T-cell (primary cell): ENCODE measurements at regions not wholly inside any gene's neighbourhood (a gene's known extent, or its start where the extent isn't known, plus 50 kb on each side); places are given as distances from the start of the nearest gene placed in this dataset.

Experiments used
- ATAC-seq, 4 experiments: fragments of 200-7000 bp in 3 of 4; fragments of 150-1000 bp in 1 of 4; cut with Tn5 transposase; replicated peaks in 1 of 4; 1 replicate in 3 of 4; 2 replicates in 1 of 4; pipeline ENCODE4 v1.10.0; 2021; ENCODE audit warnings: moderate library complexity in 3 of 4, mild to moderate bottlenecking in 2 of 4, moderate number of reproducible peaks in 1 of 4
- CTCF ChIA-PET, 2 donors: fragments of 300-600 bp; sonication (Branson Sonifier 250); formaldehyde crosslinking; loops; one replicate each; lab custom pipeline; 2022; ENCODE audit warnings: antibody characterized with exemption in 2 of 2; lab: Charles Lee
- POLR2A ChIA-PET, 2 donors: fragments of 300-600 bp; sonication (Branson Sonifier 250); formaldehyde crosslinking; loops; one replicate each; lab custom pipeline; 2022; ENCODE audit warnings: antibody characterized with exemption in 2 of 2; lab: Charles Lee
- DNase-seq, 35 experiments: peaks; one replicate each; pipeline versions ENCODE4 v3.0.0 to v3.0.0-alpha.2; 2013 to 2023
- H3K27ac ChIP-seq: one replicate; pipeline ENCODE4 v1.5.1; 2013; ENCODE audit warnings: low read length
- H3K27me3 ChIP-seq, 2 experiments: replicated peaks in 1 of 2; 1 replicate in 1 of 2; 2 replicates in 1 of 2; pipeline versions ENCODE4 v1.6.1 to v1.7.0; 2013; ENCODE audit warnings: low read length in 1 of 2, mixed read lengths in 1 of 2; ENCODE audit not compliant: control insufficient read depth in 2 of 2, insufficient read depth in 2 of 2; ENCODE audit errors: extremely low read depth in 1 of 2
- H3K36me3 ChIP-seq, 2 donors: 1 replicate in 1 of 2; 2 replicates in 1 of 2; pipeline versions ENCODE4 v1.6.1 to v1.7.0; 2013; ENCODE audit warnings: low read length in 1 of 2; ENCODE audit not compliant: control insufficient read depth in 2 of 2, insufficient read depth in 1 of 2; ENCODE audit errors: extremely low read depth in 1 of 2
- H3K4me1 ChIP-seq, 2 experiments: 1 replicate in 1 of 2; 2 replicates in 1 of 2; pipeline versions ENCODE4 v1.6.1 to v1.7.0; 2013; ENCODE audit warnings: low read length in 2 of 2, mixed read lengths in 1 of 2; ENCODE audit not compliant: insufficient read depth in 2 of 2, control insufficient read depth in 1 of 2; ENCODE audit errors: extremely low read depth in 1 of 2
- H3K4me3 ChIP-seq, 2 donors: 1 replicate in 1 of 2; 2 replicates in 1 of 2; pipeline versions ENCODE4 v1.5.1 to v1.7.0; 2013; ENCODE audit warnings: mild to moderate bottlenecking in 2 of 2, low read length in 1 of 2, moderate library complexity in 1 of 2; ENCODE audit not compliant: control insufficient read depth in 1 of 2; ENCODE audit errors: extremely low read depth in 1 of 2
- H3K9me3 ChIP-seq: 2 replicates; pipeline ENCODE4 v1.7.0; 2013
- H3K27ac Mint-ChIP-seq, 2 donors: one replicate each; pipeline ENCODE4 v1.8.0; 2020 to 2021; ENCODE audit warnings: mild to moderate bottlenecking in 2 of 2, mixed read lengths in 2 of 2
- H3K27me3 Mint-ChIP-seq, 2 donors: one replicate each; pipeline ENCODE4 v1.8.0; 2021 to 2022; ENCODE audit warnings: mixed read lengths in 2 of 2
- H3K36me3 Mint-ChIP-seq: one replicate; pipeline ENCODE4 v1.8.0; 2021; ENCODE audit warnings: mixed read lengths
- H3K4me1 Mint-ChIP-seq, 3 donors: one replicate each; pipeline ENCODE4 v1.8.0; 2020 to 2022; ENCODE audit warnings: mixed read lengths in 3 of 3, mild to moderate bottlenecking in 1 of 3
- H3K4me3 Mint-ChIP-seq, 3 donors: one replicate each; pipeline ENCODE4 v1.8.0; 2020 to 2022; ENCODE audit warnings: mild to moderate bottlenecking in 3 of 3, mixed read lengths in 3 of 3, moderate library complexity in 3 of 3
- H3K9me3 Mint-ChIP-seq, 3 donors: one replicate each; pipeline ENCODE4 v1.8.0; 2020 to 2022; ENCODE audit warnings: mixed read lengths in 3 of 3
- WGBS: methylation state at CpG from one replicate; pipeline ENCODE4 v1.1.5; 2013; ENCODE audit warnings: missing lambda C conversion rate; ENCODE audit not compliant: insufficient coverage; 5-methylcytosine and 5-hydroxymethylcytosine counted together

DNA sequence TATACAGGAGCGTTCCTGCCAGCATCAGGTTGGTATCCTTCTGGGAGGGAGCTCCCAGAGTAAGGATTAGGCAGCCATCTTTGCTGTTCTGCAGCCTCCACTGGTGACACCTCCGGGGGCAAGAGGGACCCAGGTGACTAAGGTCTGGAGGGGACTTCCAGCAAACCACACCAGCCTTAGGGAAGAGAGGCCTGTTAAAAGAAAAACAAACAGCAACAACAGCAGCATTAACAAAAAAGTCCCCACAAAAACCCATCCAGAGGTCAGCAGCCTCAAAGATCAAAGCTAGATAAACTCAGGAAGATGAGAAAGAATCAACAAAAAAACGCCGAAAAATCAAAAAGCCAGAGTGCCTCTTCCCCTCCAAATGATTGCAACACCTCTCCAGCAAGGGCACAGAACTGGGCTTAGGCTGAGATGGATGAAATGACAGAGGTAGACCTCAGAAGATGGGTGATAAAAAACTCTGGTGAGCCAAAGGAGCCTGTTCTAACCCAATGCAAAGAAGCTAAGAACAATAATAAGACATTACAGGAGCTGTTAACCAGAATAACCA, 388.2 kb downstream of the SPATA31D1 start:
- POLR2A ChIA-PET: no interaction called here
- CTCF ChIA-PET: no interaction called here
- H3K27ac ChIP-seq: no peak overlapping the region
- H3K4me3 Mint-ChIP-seq: no peak overlapping the region
- no peak for ATAC-seq
- no peak for DNase-seq
- H3K4me1 ChIP-seq: no peaks in the 10 kb centered on the region
- no peaks in the 10 kb centered on the region for H3K27me3 ChIP-seq
- no peak overlapping the region for H3K27ac Mint-ChIP-seq
- no peaks in the 10 kb centered on the region for H3K9me3 ChIP-seq
- H3K4me1 Mint-ChIP-seq: no peaks in the 10 kb centered on the region
- H3K36me3 Mint-ChIP-seq: no peaks in the 10 kb centered on the region
- H3K4me3 ChIP-seq: no peak overlapping the region
- H3K27me3 Mint-ChIP-seq: no peaks in the 10 kb centered on the region
- no peaks in the 10 kb centered on the region for H3K36me3 ChIP-seq
- H3K9me3 Mint-ChIP-seq: peaks cover 9 to 16% (median 10%) of the 10 kb centered on the region in 3 donors
- no CpG with 5 or more reads among the region's 4 CpGs for WGBS

DNA sequence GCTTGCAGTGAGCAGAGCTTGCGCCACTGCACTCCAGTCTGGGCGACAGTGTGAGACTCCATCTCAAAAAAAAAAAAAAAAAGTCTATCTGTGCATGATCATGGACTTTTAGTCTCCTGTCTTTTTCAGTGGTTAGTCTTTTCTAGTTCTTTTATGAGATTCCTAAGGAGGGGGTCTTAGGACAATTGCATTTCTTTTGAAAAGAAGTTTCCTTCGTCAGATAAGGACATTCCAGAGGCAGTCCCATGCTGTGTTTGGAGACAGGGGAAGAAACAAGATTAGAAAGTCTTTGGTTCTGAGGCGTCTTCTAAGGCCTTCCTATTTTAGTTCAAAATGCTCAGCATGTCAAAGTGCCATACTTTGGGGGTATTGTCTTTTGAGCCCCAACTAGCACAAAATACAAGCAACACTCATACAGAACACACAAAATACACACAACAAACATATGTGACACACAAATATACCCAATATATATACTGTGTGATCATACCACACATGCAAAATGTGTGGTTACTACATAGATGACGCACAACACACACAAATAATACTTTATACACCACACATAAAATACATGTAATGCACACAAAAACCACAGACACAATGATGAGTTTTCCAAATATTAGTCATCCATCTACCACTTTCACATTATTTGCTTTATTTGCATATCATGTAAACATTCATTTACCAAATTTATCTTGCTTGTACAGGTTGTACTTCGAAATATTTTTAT, 394.5 kb downstream of the SPATA31D1 start:
- DNase-seq (no peak), ATAC-seq (no peak)
- H3K4me1 ChIP-seq: no peaks in the 10 kb centered on the region
- Mint-ChIP-seq H3K4me3 (no peak overlapping the region), H3K27ac (no peak overlapping the region), H3K9me3 (peaks cover 13 to 17% (median 16%) of the 10 kb centered on the region in 3 donors), H3K27me3 (no peaks in the 10 kb centered on the region), H3K36me3 (no peaks in the 10 kb centered on the region), H3K4me1 (no peaks in the 10 kb centered on the region)
- ChIA-PET CTCF (no interaction called here), POLR2A (no interaction called here)
- H3K36me3 ChIP-seq: no peaks in the 10 kb centered on the region
- H3K9me3 ChIP-seq: no peaks in the 10 kb centered on the region
- 73% methylated on average over 2 of the region's 6 CpGs for WGBS
- no peaks in the 10 kb centered on the region for H3K27me3 ChIP-seq
- no peak overlapping the region for H3K4me3 ChIP-seq
- H3K27ac ChIP-seq: no peak overlapping the region

DNA sequence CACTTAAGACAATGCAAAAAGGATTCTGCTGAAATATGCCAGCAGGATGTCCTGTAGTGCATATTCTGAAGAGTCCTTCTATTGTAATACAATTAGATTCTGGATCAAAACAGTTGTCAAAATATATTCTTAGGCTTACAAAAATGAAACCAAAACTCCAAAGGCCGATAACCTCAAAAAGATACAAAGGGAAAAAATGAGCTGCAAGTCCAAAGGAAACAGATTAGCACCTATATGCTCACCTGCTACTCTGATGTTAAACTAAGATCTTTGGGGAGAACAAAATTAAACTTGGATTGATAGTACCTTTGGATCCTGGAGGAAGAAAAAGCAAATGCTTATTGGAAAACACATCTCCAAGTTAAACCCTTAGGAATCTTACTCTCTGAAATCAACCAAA, 397.1 kb downstream of the SPATA31D1 start:
- no peaks in the 10 kb centered on the region for H3K36me3 Mint-ChIP-seq
- CTCF ChIA-PET: no interaction called here
- no peaks in the 10 kb centered on the region for H3K27me3 Mint-ChIP-seq
- no peaks in the 10 kb centered on the region for H3K9me3 ChIP-seq
- H3K4me3 ChIP-seq: no peak overlapping the region
- POLR2A ChIA-PET: no interaction called here
- ATAC-seq (no peak), DNase-seq (no peak)
- H3K27me3 ChIP-seq: no peaks in the 10 kb centered on the region
- no peak overlapping the region for H3K4me3 Mint-ChIP-seq
- no peaks in the 10 kb centered on the region for H3K4me1 ChIP-seq
- H3K4me1 Mint-ChIP-seq: no peaks in the 10 kb centered on the region
- H3K9me3 Mint-ChIP-seq: peaks cover 16 to 25% (median 21%) of the 10 kb centered on the region in 3 donors
- H3K27ac ChIP-seq: no peak overlapping the region
- H3K36me3 ChIP-seq: no peaks in the 10 kb centered on the region
- WGBS: no CpG with 5 or more reads among the region's 1 CpG
- H3K27ac Mint-ChIP-seq: no peak overlapping the region

DNA sequence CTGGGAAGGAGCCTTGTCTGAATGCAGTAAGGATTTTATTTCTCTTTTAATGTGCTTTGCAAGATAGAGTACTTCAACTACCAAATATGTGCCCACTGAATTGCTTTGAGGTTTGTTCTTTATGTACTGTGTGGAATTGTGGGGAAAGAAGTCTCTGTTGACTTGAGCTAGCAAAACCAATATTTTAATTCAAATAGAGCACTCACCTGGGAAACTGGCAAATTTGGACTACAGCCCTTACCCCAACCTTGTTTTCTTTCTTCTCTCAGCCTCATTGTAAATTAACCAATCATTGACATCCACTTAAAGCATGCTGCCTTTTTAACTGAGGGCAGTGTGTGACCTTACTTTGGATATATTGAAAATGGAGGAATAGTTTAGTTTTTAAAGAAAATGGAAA, 409.0 kb downstream of the SPATA31D1 start:
- Histone ChIP-seq H3K36me3 (no peaks in the 10 kb centered on the region), H3K27me3 (no peaks in the 10 kb centered on the region), H3K4me1 (no peaks in the 10 kb centered on the region), H3K9me3 (no peaks in the 10 kb centered on the region), H3K27ac (no peak overlapping the region), H3K4me3 (no peak overlapping the region)
- ATAC-seq: no peak
- no peaks in the 10 kb centered on the region for H3K4me1 Mint-ChIP-seq
- H3K4me3 Mint-ChIP-seq: no peak overlapping the region
- peaks cover 2 to 29% (median 8%) of the 10 kb centered on the region in 3 donors for H3K9me3 Mint-ChIP-seq
- DNase-seq: no peak
- H3K36me3 Mint-ChIP-seq: no peaks in the 10 kb centered on the region
- ChIA-PET POLR2A (no interaction called here), CTCF (no interaction called here)
- H3K27me3 Mint-ChIP-seq: no peaks in the 10 kb centered on the region
- no peak overlapping the region for H3K27ac Mint-ChIP-seq

DNA sequence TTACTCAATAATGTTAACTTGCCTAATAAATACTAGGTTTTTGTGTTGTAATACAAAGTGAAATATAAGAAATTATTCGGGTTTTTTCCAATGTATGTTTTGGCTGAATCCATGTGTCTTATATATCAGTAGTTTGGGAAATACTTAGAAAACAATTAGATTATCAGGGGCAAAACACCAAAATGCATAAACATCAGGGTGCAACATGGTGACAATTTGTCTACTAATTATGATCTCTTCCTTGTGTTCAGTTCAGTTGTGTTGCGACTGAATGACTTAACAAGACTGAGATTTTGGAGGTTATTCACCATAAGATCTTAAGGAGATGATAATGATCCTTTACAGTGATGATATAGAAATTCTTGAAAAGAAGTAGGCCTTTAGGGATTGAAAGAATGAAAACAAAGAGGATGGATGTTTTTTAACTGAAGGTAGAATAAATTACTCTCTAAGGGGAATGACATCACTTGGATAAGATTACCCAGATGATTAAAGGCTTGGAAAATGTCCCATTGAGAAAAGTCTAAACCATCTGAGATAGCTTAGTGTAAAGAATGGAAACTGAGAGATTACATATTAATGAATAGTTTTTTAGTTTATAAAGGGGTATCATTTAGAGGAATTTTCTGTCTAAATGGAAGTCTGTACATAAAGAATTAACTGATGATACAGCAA, 415.8 kb downstream of the SPATA31D1 start:
- Histone ChIP-seq H3K27me3 (no peaks in the 10 kb centered on the region), H3K27ac (no peak overlapping the region), H3K4me1 (no peaks in the 10 kb centered on the region), H3K36me3 (no peaks in the 10 kb centered on the region), H3K9me3 (no peaks in the 10 kb centered on the region), H3K4me3 (no peak overlapping the region)
- Mint-ChIP-seq H3K4me1 (no peaks in the 10 kb centered on the region), H3K36me3 (no peaks in the 10 kb centered on the region), H3K27me3 (no peaks in the 10 kb centered on the region), H3K27ac (no peak overlapping the region), H3K4me3 (no peak overlapping the region), H3K9me3 (peaks cover under 1 to 8% (median 4%) of the 10 kb centered on the region in 3 donors)
- ATAC-seq (no peak), DNase-seq (no peak)
- CTCF ChIA-PET: no interaction called here
- POLR2A ChIA-PET: no interaction called here
- 100% methylated on average over 1 of the region's 2 CpGs for WGBS

DNA sequence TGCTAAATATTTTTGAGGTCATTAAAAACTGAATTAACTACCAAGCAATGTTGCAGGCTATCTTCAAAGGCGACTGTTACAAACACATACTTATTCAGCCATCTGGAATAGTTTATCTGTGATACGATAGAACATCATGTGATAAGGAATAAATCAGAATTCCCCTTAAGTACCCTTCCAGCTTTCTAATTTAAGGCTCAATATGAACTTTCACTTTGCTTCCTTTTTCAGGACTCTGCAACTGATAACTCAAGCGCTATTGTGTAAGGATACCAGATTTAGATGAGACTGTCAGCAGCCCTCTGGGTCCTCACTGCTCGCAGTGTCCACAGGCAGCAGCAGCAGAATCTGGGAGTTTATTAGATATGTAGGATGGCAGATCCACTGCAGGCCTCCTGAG, 416.3 kb downstream of the SPATA31D1 start:
- 88% methylated on average over 2 of the region's 4 CpGs for WGBS
- Mint-ChIP-seq H3K4me1 (no peaks in the 10 kb centered on the region), H3K4me3 (no peak overlapping the region), H3K27ac (no peak overlapping the region), H3K36me3 (no peaks in the 10 kb centered on the region), H3K27me3 (no peaks in the 10 kb centered on the region), H3K9me3 (peaks cover 0 to 6% (median 4%) of the 10 kb centered on the region in 3 donors)
- Histone ChIP-seq H3K27ac (no peak overlapping the region), H3K9me3 (no peaks in the 10 kb centered on the region), H3K4me1 (no peaks in the 10 kb centered on the region), H3K36me3 (no peaks in the 10 kb centered on the region), H3K27me3 (no peaks in the 10 kb centered on the region), H3K4me3 (no peak overlapping the region)
- ChIA-PET POLR2A (no interaction called here), CTCF (no interaction called here)
- DNase-seq (no peak), ATAC-seq (no peak)
